WTC11 (cell line): ENCODE measurements at regions not wholly inside any gene's neighbourhood (a gene's known extent, or its start where the extent isn't known, plus 50 kb on each side); places are given as distances from the start of the nearest gene placed in this dataset.

Source experiments
- CBFB ChIP-seq: sonication (generic); formaldehyde crosslinking; IDR thresholded peaks from 2 replicates; pipeline ENCODE4 v1.8.1; 2022; ENCODE audit warnings: mild to moderate bottlenecking, low read depth, missing genetic modification reagents
- NR2C2 ChIP-seq: sonication (generic); formaldehyde crosslinking; IDR thresholded peaks from 2 replicates; pipeline ENCODE4 v1.8.0; 2022; ENCODE audit warnings: mild to moderate bottlenecking, missing genetic modification reagents
- TF ChIP-seq, protein P1 (sequence below): fragments of 200-600 bp; IDR thresholded peaks from 2 replicates; pipeline ENCODE4 v1.8.0; 2022; ENCODE audit warnings: antibody characterized with exemption
- TF ChIP-seq, protein P2 (sequence below): sonication (generic); formaldehyde crosslinking; IDR thresholded peaks from 2 replicates; pipeline ENCODE4 v1.8.1; 2023; ENCODE audit warnings: mild to moderate bottlenecking, missing genetic modification reagents, borderline replicate concordance
- TF ChIP-seq, protein P3 (sequence below): sonication (generic); formaldehyde crosslinking; IDR thresholded peaks from 2 replicates; pipeline ENCODE4 v1.8.1; 2022; ENCODE audit warnings: low read depth, mild to moderate bottlenecking, moderate library complexity, missing genetic modification reagents, borderline replicate concordance
- TF ChIP-seq, protein P4 (sequence below): sonication (generic); formaldehyde crosslinking; IDR thresholded peaks from 2 replicates; pipeline ENCODE4 v1.8.0; 2022; ENCODE audit warnings: mild to moderate bottlenecking, missing genetic modification reagents

DNA sequence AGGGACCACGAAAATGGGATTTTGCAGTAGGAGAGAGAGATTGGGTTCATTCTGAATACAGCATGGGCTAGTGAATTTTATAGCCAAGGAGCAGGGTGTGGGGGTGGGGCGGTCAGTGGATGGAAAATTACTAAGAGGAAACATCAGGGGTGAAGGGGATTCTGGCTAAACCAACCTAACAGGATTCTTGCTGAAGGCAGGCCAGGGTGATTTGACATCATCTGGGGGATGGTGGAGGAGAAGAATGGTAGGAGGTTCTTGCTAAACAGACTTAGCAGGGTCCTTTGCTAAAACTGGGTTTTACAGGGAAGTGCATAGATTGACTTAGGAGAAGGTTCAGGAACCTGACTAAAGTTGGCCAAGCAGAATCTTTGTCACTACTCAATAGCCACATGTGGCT lies 91.9 kb downstream of the DNAAF6 start:
- TF ChIP-seq, protein P1, sequence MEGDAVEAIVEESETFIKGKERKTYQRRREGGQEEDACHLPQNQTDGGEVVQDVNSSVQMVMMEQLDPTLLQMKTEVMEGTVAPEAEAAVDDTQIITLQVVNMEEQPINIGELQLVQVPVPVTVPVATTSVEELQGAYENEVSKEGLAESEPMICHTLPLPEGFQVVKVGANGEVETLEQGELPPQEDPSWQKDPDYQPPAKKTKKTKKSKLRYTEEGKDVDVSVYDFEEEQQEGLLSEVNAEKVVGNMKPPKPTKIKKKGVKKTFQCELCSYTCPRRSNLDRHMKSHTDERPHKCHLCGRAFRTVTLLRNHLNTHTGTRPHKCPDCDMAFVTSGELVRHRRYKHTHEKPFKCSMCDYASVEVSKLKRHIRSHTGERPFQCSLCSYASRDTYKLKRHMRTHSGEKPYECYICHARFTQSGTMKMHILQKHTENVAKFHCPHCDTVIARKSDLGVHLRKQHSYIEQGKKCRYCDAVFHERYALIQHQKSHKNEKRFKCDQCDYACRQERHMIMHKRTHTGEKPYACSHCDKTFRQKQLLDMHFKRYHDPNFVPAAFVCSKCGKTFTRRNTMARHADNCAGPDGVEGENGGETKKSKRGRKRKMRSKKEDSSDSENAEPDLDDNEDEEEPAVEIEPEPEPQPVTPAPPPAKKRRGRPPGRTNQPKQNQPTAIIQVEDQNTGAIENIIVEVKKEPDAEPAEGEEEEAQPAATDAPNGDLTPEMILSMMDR: no peak
- TF ChIP-seq NR2C2 (CRISPR knock-in tag): no peak
- TF ChIP-seq, protein P2, sequence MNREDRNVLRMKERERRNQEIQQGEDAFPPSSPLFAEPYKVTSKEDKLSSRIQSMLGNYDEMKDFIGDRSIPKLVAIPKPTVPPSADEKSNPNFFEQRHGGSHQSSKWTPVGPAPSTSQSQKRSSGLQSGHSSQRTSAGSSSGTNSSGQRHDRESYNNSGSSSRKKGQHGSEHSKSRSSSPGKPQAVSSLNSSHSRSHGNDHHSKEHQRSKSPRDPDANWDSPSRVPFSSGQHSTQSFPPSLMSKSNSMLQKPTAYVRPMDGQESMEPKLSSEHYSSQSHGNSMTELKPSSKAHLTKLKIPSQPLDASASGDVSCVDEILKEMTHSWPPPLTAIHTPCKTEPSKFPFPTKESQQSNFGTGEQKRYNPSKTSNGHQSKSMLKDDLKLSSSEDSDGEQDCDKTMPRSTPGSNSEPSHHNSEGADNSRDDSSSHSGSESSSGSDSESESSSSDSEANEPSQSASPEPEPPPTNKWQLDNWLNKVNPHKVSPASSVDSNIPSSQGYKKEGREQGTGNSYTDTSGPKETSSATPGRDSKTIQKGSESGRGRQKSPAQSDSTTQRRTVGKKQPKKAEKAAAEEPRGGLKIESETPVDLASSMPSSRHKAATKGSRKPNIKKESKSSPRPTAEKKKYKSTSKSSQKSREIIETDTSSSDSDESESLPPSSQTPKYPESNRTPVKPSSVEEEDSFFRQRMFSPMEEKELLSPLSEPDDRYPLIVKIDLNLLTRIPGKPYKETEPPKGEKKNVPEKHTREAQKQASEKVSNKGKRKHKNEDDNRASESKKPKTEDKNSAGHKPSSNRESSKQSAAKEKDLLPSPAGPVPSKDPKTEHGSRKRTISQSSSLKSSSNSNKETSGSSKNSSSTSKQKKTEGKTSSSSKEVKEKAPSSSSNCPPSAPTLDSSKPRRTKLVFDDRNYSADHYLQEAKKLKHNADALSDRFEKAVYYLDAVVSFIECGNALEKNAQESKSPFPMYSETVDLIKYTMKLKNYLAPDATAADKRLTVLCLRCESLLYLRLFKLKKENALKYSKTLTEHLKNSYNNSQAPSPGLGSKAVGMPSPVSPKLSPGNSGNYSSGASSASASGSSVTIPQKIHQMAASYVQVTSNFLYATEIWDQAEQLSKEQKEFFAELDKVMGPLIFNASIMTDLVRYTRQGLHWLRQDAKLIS: no peak
- TF ChIP-seq, protein P3, sequence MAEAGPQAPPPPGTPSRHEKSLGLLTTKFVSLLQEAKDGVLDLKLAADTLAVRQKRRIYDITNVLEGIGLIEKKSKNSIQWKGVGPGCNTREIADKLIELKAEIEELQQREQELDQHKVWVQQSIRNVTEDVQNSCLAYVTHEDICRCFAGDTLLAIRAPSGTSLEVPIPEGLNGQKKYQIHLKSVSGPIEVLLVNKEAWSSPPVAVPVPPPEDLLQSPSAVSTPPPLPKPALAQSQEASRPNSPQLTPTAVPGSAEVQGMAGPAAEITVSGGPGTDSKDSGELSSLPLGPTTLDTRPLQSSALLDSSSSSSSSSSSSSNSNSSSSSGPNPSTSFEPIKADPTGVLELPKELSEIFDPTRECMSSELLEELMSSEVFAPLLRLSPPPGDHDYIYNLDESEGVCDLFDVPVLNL (CRISPR knock-in tag): no peak
- TF ChIP-seq CBFB: no peak
- TF ChIP-seq, protein P4, sequence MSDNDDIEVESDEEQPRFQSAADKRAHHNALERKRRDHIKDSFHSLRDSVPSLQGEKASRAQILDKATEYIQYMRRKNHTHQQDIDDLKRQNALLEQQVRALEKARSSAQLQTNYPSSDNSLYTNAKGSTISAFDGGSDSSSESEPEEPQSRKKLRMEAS: no peak
